ENCODE measurements at regions not wholly inside any gene's neighbourhood (a gene's known extent, or its start where the extent isn't known, plus 50 kb on each side); places are given as distances from the start of the nearest gene placed in this dataset.

DNA sequence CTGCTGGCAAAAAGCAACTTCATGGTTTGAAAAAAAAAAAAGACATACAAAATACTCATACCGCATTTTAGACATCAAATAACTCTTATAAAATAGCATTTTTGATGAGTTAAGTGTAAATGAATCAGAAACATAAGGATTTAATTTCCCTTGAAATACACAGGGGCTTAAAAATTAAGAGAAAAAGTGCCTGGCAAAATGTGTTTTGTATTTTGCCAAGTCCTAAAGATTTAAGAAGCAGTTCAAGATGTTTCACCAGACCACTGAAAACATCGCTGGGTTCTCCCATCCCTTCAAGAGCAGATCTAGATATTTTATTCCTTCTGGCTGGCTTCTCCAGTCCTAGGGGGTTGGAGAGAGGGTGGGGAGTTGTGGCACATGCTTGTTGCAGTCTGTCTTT, 396.4 kb downstream of the INHBA start:
- TF ChIP-seq POLR2A (IDR thresholded peaks at IDR 0.05; ENCODE audit: low read length), result no peak
- no peak for TF ChIP-seq GATA1 (IDR thresholded peaks at IDR 0.05; ENCODE audit: low read depth, low read length)

Measured in erythroblast (primary cell).